HK-2 (cell line): ENCODE measurements at regions not wholly inside any gene's neighbourhood (a gene's known extent, or its start where the extent isn't known, plus 50 kb on each side); places are given as distances from the start of the nearest gene placed in this dataset.
A peak's percentile ranks its signal among the peaks of the same experiment; 100 is the strongest.

Experiments
- DNase-seq: peaks from one replicate; pipeline ENCODE4 v3.0.0-alpha.2; 2018; ENCODE audit not compliant: unreplicated experiment

DNA sequence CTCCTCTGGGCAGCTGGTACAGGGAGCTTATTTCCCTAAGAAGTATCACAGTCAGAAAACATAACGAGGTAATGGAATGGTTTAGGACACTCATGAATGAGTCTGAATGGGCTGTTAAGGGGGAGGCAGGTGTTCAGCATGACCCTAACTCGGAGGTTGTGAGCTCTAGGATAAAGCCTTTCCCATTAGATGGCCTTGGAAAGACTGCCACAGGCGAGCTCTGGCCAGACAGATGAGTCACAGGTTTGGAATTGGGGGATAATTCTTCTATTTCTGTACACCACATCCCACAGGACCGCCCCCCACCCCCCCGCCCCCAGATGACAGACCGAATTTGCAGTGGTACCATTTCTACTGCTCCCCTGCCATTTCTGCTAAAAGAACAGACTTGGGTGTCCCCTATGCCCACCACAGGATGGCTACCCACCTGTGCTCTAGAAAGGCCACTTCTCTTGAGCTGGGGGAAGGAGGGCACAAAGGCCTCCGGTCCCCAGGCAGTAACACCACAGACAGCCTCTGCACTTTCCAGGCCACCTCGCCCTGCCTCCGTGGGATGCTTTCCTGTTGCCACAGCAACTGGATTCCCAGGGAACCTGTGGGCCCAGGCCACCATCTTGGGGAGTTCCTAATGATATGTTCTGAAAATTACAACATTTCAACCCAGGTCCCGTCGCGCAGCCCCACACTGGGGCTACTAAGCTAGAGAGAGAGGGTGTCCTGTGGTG, 76.7 kb downstream of the TRIM29 start:
- no peak for DNase-seq

GRCh38 chr11:120060512-120060911, 77.4 kb downstream of the TRIM29 start:
- DNase-seq: no peak

DNA sequence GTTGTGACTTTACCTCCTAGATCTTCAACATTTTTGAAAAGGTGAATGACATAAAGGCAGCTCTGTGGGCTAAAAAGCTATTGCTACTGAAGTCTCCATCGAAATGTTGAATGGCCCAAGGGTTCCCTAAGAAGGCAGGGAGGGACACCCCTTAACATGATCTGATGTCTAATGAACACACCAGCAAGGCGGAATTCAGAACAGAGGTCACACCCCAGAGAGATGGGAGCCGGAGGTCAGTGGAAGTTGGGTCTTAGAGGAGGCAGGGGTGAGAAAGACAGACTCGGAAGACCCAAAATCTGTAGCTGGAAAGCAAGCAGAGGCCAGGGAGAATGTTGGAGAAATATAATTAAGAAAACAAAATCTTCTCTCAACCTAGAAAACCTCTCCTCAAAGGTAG, 79.0 kb downstream of the TRIM29 start:
- no peak for DNase-seq

DNA sequence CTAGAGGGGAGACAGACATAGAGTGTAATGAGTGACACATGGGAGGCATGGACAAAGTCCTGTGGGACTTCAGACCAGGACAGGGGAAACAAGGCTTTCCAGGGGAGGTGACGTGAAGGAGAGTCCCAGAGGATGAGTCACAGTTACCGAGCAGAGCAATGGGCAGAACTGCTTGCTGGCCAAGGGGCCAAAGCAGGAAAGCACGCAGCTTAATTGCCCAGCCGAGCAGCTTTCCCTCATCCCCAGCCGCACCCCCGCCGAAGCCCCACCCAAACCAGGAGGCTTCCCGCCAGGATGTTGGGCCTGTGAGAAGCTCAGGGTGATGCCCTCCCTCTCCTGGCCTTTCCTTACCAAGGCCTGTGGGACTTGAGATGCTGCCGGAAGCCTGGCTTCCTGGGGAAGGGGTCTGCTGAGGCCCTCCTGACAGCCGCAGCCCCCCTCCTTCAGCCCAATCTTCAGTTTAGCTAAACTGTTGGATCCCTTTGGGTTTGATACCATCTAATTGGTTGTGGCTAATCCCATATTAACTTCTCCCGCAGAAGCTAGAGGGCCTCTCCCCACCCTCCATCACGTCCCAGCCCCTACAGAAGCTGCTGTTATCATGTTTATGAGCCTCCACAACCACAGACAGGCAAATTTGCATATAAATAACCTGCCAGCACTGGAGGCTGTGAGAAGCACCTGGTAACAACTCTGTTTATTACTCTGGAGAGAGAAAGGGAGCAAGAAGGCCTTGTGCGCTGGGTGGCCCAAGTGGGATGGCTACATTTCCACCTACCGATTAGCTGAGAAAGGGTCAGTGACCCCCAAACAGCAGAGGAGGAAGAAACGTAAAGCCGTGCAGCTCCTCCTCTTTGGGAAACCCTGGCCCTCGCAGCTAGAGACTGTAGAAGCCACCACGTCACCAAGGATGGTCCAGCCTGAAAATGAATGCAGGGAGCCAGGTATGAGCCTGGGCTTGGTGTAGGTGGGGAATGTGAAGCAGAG, 80.0 kb downstream of the TRIM29 start:
- peak; percentile 18 for DNase-seq

DNA sequence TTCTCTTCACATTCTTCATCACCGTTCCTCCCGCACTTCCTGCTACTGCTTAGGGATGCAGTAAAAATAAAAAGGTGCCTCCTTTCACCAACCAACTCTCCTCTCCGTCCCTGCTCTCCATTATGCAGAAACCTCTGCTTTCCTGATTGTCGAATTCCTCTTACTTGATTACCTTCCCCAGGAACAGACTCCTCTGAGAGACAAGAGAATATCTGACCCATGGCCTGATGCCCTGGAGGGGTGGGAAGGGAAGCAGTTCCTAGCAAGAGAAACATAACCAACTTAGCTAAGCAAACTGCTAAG, 80.9 kb downstream of the TRIM29 start:
- no peak for DNase-seq

DNA sequence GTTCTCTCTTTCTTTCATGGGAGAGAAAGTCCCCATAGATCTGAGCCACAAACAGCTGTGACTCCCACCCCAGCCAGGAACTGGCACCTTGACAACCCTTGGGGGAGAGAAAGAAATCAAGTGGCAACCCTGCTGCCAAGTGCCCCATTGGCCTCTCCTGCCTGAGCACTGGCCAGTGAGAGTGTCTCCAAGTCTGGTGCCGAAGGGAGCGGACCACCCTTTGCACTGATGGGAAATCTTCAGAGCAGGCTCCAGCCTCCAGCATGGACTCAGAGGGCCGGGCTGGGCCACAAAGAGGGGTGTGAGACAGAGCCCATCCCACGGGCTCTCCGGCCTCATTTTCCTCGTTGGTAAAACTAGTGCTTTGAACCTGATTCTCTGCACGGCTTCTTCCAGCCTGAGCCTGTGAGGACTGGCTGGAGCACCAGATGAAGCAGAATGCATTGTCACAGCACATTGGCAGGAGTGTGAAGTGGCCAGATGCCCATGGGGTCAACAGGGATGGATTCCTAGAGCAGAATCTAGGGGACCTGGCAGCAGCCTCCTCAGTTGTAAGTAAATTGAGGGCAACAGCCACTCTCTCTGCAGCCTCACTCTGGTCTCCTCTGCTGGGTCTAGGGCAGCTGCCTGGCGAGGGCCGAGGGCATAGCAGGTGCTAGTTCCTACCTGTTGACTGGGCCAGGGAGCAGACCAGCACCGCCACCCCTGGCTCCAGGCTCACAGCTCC, 81.4 kb downstream of the TRIM29 start:
- DNase-seq: no peak

- DNase-seq: no peak
Measured at GRCh38 chr11:120055646-120056045, 82.3 kb downstream of the TRIM29 start.

DNA sequence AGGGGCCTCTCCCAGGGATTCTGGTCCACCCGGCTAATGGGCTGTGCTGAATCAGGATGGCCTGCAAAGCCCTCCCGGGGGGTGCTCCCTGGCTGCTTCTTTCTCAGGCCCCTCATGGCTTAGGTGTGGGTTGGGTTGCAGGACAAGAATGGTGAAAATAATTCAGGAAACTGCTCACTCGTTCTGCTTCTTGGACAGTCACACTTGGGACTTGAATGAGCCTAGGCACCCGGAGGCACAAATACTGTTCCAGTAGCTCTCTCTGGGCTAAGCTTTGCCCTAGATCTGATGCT, 83.2 kb downstream of the TRIM29 start:
- DNase-seq: no peak

GRCh38 chr11:120054016-120054752, 83.7 kb downstream of the TRIM29 start:
- DNase-seq: no peak

DNA sequence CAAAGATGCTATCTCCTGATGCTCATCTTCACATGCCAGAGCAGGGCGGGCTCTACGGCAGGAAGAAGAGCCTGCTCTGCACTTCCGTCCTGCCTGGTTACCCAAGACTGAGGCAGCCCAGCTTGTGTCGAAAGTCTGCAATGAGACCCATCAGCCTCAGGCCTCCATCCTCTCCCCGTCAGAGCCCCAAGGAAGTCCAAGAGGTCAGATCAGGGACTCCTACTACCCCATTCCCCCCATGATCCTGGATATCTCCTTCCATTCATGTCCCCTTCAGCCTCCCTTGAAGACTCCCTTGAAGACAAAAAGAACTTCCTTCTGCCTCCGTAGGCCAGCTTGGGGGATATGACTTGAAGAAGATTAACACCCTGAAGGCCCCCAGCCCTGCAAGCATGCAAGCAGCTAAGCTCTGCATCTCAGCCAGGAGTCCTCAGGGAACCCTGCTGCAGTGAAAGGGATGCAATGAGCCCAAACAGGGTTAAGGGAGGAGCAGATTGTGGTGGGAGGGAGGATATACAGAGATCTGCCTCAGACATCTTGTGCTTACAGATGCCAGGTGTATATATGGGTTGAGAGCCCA, 85.6 kb downstream of the TRIM29 start:
- no peak for DNase-seq

- no peak for DNase-seq
Measured at GRCh38 chr11:120044011-120044675, 93.8 kb downstream of the TRIM29 start.

DNA sequence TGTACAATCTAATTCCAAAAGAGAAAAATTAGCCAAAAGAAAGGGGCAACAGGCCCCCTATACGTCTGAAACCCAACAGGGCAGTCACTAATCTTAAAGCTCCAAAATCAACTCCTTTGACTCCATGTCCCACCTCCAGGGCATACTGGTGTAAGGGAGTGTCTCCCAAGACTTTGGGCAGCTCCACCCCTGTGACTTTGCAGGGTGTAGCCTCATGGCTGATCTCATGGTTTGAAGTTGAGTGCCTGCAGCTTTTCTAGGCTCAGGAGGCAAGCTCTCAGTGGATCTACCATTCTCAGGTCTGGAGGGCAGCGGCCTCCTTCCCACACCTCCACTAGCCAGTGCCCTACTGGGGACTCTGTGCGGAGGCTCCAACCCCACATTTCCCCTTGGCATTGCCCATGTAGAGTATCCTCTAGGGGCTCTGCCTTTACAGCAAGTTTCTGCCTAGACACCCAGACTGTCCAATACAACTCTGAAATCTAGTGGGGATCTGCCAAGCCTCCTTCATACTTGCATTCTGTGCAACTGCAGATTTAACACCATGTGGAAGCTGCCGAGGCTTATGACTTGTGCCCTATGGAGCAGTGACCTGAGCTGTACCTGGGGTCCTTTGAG, 94.5 kb downstream of the TRIM29 start:
- no peak for DNase-seq

GRCh38 chr11:120041625-120042024, 96.3 kb downstream of the TRIM29 start:
- DNase-seq: no peak

DNA sequence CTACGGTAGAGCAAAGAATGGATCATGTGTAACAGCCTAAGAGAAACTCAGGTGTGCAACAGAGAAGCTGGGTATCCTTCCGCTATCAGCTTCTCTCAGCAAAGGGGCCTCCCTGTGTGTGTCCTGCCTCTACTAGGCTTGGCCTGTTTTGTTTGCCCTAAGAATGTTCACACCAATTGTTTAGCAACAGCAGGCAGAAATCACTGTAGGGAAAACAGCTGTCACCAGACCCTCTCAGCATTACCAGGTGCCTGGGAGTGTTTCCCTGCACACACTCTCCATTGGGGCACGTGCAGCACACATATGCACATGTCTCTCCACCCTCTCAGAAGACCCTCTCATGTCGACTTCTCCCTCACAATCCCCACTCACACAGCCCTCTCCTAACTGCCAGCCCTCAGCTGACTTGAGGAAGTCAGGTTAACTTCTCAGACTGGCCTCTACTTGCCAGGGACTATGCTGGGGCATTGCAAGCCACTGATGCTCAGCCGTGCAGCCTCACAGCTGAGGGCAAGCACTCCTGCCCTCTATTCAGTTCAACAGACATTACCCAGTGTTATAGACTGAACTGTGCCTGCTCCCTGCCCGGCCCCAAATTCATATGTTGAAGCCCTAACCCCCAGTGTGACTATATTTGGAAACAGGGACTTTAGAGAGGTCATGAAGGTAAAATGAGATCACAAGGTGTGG, 97.6 kb downstream of the TRIM29 start:
- DNase-seq: no peak

DNA sequence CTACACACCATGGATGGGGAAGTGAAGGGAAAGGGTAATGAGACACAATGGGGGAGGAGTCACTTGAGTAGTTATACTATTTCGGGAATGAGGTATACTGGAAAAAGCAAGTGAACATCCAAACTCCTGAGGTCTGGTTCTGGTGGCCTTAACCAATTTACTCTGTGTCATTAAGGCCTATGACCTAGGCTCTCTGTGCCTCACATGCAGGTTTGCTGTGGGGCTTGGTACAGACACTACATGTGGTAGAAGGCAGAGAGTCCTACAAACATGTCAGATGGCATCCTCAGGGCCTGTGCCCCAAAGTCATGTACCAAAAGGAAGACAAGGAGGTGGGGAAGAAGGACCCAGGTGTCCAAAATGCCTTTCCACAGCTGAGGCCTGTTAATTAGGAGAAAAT, 98.9 kb downstream of the TRIM29 start:
- no peak for DNase-seq

DNA sequence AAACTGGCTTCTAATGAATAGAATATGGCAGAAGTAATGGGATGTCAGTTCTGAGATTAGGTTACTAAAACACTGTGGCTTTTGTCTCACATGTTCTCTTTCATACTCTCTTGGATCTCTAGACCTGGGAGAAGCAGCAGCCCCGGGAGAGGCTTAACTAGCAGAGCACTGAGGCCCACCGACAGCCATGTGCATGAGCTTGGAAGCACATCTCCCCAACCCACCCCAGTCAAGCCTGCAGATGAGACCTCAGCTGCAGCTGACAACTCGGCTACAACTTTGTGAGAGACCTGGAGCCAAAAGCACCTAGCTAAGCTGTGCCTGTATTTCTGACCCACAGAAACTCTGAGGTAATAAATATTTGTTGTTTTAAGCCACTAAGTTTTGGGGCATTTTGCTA, 100.8 kb downstream of the TRIM29 start:
- DNase-seq: no peak

- no peak for DNase-seq
Measured at GRCh38 chr11:120035756-120036155, 102.2 kb downstream of the TRIM29 start.

GRCh38 chr11:120034881-120035630, 102.9 kb downstream of the TRIM29 start:
- DNase-seq: no peak

GRCh38 chr11:120034176-120034875, 103.6 kb downstream of the TRIM29 start:
- no peak for DNase-seq
